ENCODE measurements at regions not wholly inside any gene's neighbourhood (a gene's known extent, or its start where the extent isn't known, plus 50 kb on each side); places are given as distances from the start of the nearest gene placed in this dataset.
A peak's percentile ranks its signal among the peaks of the same experiment; 100 is the strongest.

DNA sequence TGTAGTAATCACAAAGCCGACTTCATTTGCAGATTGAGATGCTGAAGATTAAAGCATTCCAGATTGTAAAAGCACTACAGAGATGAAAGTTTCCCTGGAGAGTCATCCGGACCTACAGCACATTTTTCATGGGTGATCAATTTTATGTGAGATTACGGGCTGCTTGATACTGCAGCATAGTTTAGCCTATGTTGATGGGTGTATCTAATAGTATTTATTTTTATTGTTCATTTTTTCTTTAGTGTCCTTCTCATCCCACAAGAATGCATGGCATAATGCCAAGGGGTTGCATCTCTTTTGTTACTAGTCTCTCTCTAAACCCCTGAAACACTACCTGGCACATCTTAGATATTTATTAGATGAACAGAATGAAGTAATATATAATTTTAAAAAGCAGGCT lies 240.4 kb downstream of the MBD2 start:
- no peaks in the 10 kb centered on the region for H3K79me2 ChIP-seq (ENCODE audit: insufficient read depth, low read length)

DNA sequence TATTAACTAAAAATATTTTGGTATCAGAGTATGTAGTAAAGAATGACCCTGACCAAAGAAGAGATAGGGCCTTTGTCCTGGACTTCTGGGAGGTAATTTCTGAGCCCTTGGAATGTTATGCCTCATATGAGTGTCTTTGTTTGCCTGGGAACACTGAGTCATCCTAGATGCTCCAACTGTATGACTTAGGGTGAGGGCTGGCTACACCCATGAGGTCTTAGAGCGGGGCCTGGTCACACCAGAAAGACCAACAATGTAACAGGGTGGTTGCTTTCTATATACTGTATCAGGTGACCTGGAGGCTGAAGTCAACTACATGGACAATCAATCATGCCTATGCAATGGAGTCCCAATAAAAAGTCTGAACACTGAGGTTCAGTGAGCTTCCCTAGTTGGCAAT lies 253.1 kb downstream of the MBD2 start:
- no peaks in the 10 kb centered on the region for H3K79me2 ChIP-seq (ENCODE audit: insufficient read depth, low read length)
- H3K9me3 ChIP-seq (ENCODE audit: low read depth, low read length) = no peaks in the 10 kb centered on the region
- TF ChIP-seq, protein P1, sequence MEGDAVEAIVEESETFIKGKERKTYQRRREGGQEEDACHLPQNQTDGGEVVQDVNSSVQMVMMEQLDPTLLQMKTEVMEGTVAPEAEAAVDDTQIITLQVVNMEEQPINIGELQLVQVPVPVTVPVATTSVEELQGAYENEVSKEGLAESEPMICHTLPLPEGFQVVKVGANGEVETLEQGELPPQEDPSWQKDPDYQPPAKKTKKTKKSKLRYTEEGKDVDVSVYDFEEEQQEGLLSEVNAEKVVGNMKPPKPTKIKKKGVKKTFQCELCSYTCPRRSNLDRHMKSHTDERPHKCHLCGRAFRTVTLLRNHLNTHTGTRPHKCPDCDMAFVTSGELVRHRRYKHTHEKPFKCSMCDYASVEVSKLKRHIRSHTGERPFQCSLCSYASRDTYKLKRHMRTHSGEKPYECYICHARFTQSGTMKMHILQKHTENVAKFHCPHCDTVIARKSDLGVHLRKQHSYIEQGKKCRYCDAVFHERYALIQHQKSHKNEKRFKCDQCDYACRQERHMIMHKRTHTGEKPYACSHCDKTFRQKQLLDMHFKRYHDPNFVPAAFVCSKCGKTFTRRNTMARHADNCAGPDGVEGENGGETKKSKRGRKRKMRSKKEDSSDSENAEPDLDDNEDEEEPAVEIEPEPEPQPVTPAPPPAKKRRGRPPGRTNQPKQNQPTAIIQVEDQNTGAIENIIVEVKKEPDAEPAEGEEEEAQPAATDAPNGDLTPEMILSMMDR (IDR thresholded peaks at IDR 0.05; ENCODE audit: extremely low read depth, low read depth, low read length) = no peak
- no peaks in the 10 kb centered on the region for H3K27me3 ChIP-seq (ENCODE audit: insufficient read depth, low read length)
- H3K27ac ChIP-seq (ENCODE audit: low read depth, low read length) = no peak overlapping the region
- no peaks in the 10 kb centered on the region for H3K4me1 ChIP-seq (ENCODE audit: insufficient read depth, low read length)
- peak; percentile 55 for DNase-seq (ENCODE audit: insufficient read length, low spot score, missing footprints)
- H3K4me2 ChIP-seq (ENCODE audit: insufficient read depth, low read length) = no peak overlapping the region
- H2AFZ ChIP-seq (ENCODE audit: low read length) = no peak overlapping the region
- no peaks in the 10 kb centered on the region for H3K36me3 ChIP-seq (ENCODE audit: insufficient read depth, low read length)
- no peak overlapping the region for H3K4me3 ChIP-seq (ENCODE audit: insufficient read depth, low read length)
- no peaks in the 10 kb centered on the region for H4K20me1 ChIP-seq (ENCODE audit: insufficient read depth, low read length)

More for the DNA sequence above, 240.4 kb downstream of the MBD2 start:
- DNase-seq (ENCODE audit: insufficient read length, low spot score, missing footprints) = no peak
- Histone ChIP-seq H3K4me3 (ENCODE audit: insufficient read depth, low read length) (no peak overlapping the region), H2AFZ (ENCODE audit: low read length) (no peak overlapping the region), H3K27ac (ENCODE audit: low read depth, low read length) (no peak overlapping the region), H3K27me3 (ENCODE audit: insufficient read depth, low read length) (no peaks in the 10 kb centered on the region), H3K4me1 (ENCODE audit: insufficient read depth, low read length) (no peaks in the 10 kb centered on the region), H3K4me2 (ENCODE audit: insufficient read depth, low read length) (no peak overlapping the region), H3K36me3 (ENCODE audit: insufficient read depth, low read length) (no peaks in the 10 kb centered on the region), H4K20me1 (ENCODE audit: insufficient read depth, low read length) (no peaks in the 10 kb centered on the region), H3K9me3 (ENCODE audit: low read depth, low read length) (no peaks in the 10 kb centered on the region)
- TF ChIP-seq, protein P1 (IDR thresholded peaks at IDR 0.05; ENCODE audit: extremely low read depth, low read depth, low read length) = no peak

DNA sequence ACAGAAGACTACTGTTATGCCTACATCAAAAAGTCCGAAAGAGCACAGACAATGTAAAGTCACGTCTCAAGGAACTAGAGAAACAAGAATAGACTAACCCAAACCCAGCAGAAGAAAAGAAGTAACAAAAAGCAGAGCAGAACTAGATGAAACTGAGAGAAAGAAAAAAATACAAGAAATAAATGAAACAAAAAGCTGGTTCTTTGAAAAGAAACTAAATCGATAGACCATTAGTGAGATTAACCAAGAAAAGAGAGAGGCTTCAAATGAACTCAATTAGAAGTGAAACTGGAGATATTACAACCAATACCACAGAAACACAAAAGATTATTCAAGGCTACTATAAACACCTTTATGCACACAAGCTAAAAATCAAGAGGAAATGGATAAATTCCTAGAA lies 271.8 kb downstream of the MBD2 start:
- H4K20me1 ChIP-seq (ENCODE audit: insufficient read depth, low read length) = no peaks in the 10 kb centered on the region
- no peaks in the 10 kb centered on the region for H3K4me1 ChIP-seq (ENCODE audit: insufficient read depth, low read length)
- no peak overlapping the region for H3K27ac ChIP-seq (ENCODE audit: low read depth, low read length)
- H3K27me3 ChIP-seq (ENCODE audit: insufficient read depth, low read length) = no peaks in the 10 kb centered on the region
- TF ChIP-seq, protein P1 (IDR thresholded peaks at IDR 0.05; ENCODE audit: extremely low read depth, low read depth, low read length) = no peak
- H2AFZ ChIP-seq (ENCODE audit: low read length) = no peak overlapping the region
- DNase-seq (ENCODE audit: insufficient read length, low spot score, missing footprints) = no peak
- H3K4me3 ChIP-seq (ENCODE audit: insufficient read depth, low read length) = no peak overlapping the region
- no peaks in the 10 kb centered on the region for H3K9me3 ChIP-seq (ENCODE audit: low read depth, low read length)
- H3K36me3 ChIP-seq (ENCODE audit: insufficient read depth, low read length) = no peaks in the 10 kb centered on the region
- no peaks in the 10 kb centered on the region for H3K79me2 ChIP-seq (ENCODE audit: insufficient read depth, low read length)
- no peak overlapping the region for H3K4me2 ChIP-seq (ENCODE audit: insufficient read depth, low read length)

DNA sequence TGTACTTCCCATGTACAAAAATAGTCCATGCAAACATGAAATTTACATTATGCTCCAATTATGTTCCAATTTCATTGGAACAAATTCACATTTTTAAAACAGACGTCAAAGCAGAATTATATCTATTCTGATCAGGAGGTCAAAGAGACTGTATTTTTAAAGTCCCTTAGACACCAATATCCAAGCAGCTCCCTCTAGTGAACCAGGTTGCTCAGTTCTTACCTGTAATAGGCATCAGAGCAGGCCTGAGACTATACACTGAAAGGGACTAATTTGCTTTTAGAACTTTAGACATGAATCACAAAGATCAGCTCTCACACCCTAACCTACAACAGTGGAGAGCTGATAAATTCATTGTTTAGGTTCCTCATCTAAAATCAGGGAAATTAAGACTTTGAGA lies 273.9 kb downstream of the MBD2 start:
- TF ChIP-seq, protein P1 (IDR thresholded peaks at IDR 0.05; ENCODE audit: extremely low read depth, low read depth, low read length) = no peak
- Histone ChIP-seq H3K4me3 (ENCODE audit: insufficient read depth, low read length) (no peak overlapping the region), H3K4me2 (ENCODE audit: insufficient read depth, low read length) (no peak overlapping the region), H3K36me3 (ENCODE audit: insufficient read depth, low read length) (no peaks in the 10 kb centered on the region), H3K27ac (ENCODE audit: low read depth, low read length) (no peak overlapping the region), H3K4me1 (ENCODE audit: insufficient read depth, low read length) (no peaks in the 10 kb centered on the region), H3K27me3 (ENCODE audit: insufficient read depth, low read length) (no peaks in the 10 kb centered on the region), H3K9me3 (ENCODE audit: low read depth, low read length) (no peaks in the 10 kb centered on the region), H3K79me2 (ENCODE audit: insufficient read depth, low read length) (no peaks in the 10 kb centered on the region), H4K20me1 (ENCODE audit: insufficient read depth, low read length) (no peaks in the 10 kb centered on the region), H2AFZ (ENCODE audit: low read length) (no peak overlapping the region)
- DNase-seq (ENCODE audit: insufficient read length, low spot score, missing footprints) = no peak
